ENCODE measurements at regions not wholly inside any gene's neighbourhood (a gene's known extent, or its start where the extent isn't known, plus 50 kb on each side); places are given as distances from the start of the nearest gene placed in this dataset.
"Not testable (repeated sequence)": the region's sequence is repeated elsewhere in the genome, so short reads cannot be mapped to it uniquely, and the experiment has no call there.

GRCh38 chr17:51347851-51348584 lies 87.7 kb downstream of the UTP18 start:
- DNase-seq (ENCODE audit: low spot score): no peak

- DNase-seq (ENCODE audit: low spot score): no peak
Measured at GRCh38 chr17:51351080-51351479, 90.7 kb downstream of the UTP18 start.

- peak; percentile 58 for DNase-seq (ENCODE audit: low spot score)
Measured at GRCh38 chr17:51351890-51352289, 91.5 kb downstream of the UTP18 start.

- no peak for DNase-seq (ENCODE audit: low spot score)
Measured at GRCh38 chr17:51352798-51353197, 92.5 kb downstream of the UTP18 start.

GRCh38 chr17:51353296-51353695 lies 93.0 kb downstream of the UTP18 start:
- no peak for DNase-seq (ENCODE audit: low spot score)

GRCh38 chr17:51354936-51355335 lies 94.6 kb downstream of the UTP18 start:
- DNase-seq (ENCODE audit: low spot score): no peak

- no peak for DNase-seq (ENCODE audit: low spot score)
Measured at GRCh38 chr17:51355441-51356410, 95.4 kb downstream of the UTP18 start.

GRCh38 chr17:51359055-51359454 lies 98.7 kb downstream of the UTP18 start:
- no peak for DNase-seq (ENCODE audit: low spot score)

GRCh38 chr17:51362811-51363585 lies 102.7 kb downstream of the UTP18 start:
- peak; percentile 64 for DNase-seq (ENCODE audit: low spot score)

- DNase-seq (ENCODE audit: low spot score): no peak
Measured at GRCh38 chr17:51365090-51365489, 104.7 kb downstream of the UTP18 start.

- DNase-seq (ENCODE audit: low spot score): no peak
Measured at GRCh38 chr17:51366866-51367265, 106.5 kb downstream of the UTP18 start.

- DNase-seq (ENCODE audit: low spot score): not testable (repeated sequence)
Measured at GRCh38 chr17:51367836-51368235, 107.5 kb downstream of the UTP18 start.

- peak; percentile 95 for DNase-seq (ENCODE audit: low spot score)
Measured at GRCh38 chr17:51371732-51372151, 111.4 kb downstream of the UTP18 start.

GRCh38 chr17:51372345-51373004 lies 112.1 kb downstream of the UTP18 start:
- DNase-seq (ENCODE audit: low spot score): peak; percentile 93

- no peak for DNase-seq (ENCODE audit: low spot score)
Measured at GRCh38 chr17:51373489-51374152, 113.3 kb downstream of the UTP18 start.

GRCh38 chr17:51374209-51374608 lies 113.9 kb downstream of the UTP18 start:
- DNase-seq (ENCODE audit: low spot score): no peak

- DNase-seq (ENCODE audit: low spot score): no peak
Measured at GRCh38 chr17:51375771-51376170, 115.4 kb downstream of the UTP18 start.

- no peak for DNase-seq (ENCODE audit: low spot score)
Measured at GRCh38 chr17:51376739-51377138, 116.4 kb downstream of the UTP18 start.

- DNase-seq (ENCODE audit: low spot score): no peak
Measured at GRCh38 chr17:51381262-51381661, 120.9 kb downstream of the UTP18 start.

- DNase-seq (ENCODE audit: low spot score): no peak
Measured at GRCh38 chr17:51385208-51385607, 124.9 kb downstream of the UTP18 start.

- no peak for DNase-seq (ENCODE audit: low spot score)
Measured at GRCh38 chr17:51387582-51387981, 127.2 kb downstream of the UTP18 start.
